Suprapubic skin (tissue), 3 donors: ENCODE measurements at regions not wholly inside any gene's neighbourhood (a gene's known extent, or its start where the extent isn't known, plus 50 kb on each side); places are given as distances from the start of the nearest gene placed in this dataset.

Experiments
- EP300 ChIP-seq: sonication (generic); formaldehyde crosslinking; IDR thresholded peaks from one replicate; pipeline ENCODE4 v1.6.1; 2017; ENCODE audit warnings: antibody characterized with exemption
- TF ChIP-seq, protein P1 (sequence below), 2 donors: fragments of 200-600 bp in 1 of 2; fragments of 450-650 bp in 1 of 2; sonication (generic) in 1 of 2; IDR thresholded peaks; one replicate each; pipeline ENCODE4 v1.5.1; 2016 to 2019; ENCODE audit warnings: antibody characterized with exemption in 2 of 2, mild to moderate bottlenecking in 1 of 2, moderate library complexity in 1 of 2

- TF ChIP-seq, protein P1, sequence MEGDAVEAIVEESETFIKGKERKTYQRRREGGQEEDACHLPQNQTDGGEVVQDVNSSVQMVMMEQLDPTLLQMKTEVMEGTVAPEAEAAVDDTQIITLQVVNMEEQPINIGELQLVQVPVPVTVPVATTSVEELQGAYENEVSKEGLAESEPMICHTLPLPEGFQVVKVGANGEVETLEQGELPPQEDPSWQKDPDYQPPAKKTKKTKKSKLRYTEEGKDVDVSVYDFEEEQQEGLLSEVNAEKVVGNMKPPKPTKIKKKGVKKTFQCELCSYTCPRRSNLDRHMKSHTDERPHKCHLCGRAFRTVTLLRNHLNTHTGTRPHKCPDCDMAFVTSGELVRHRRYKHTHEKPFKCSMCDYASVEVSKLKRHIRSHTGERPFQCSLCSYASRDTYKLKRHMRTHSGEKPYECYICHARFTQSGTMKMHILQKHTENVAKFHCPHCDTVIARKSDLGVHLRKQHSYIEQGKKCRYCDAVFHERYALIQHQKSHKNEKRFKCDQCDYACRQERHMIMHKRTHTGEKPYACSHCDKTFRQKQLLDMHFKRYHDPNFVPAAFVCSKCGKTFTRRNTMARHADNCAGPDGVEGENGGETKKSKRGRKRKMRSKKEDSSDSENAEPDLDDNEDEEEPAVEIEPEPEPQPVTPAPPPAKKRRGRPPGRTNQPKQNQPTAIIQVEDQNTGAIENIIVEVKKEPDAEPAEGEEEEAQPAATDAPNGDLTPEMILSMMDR (IDR thresholded peaks at IDR 0.05): no peak
- TF ChIP-seq EP300: no peak
Observed at GRCh38 chr13:68145852-68146251, 915.7 kb upstream of the PCDH9 start.
